Colon (tissue), 2 donors: ENCODE measurements at regions not wholly inside any gene's neighbourhood (a gene's known extent, or its start where the extent isn't known, plus 50 kb on each side); places are given as distances from the start of the nearest gene placed in this dataset.

Experiments
- FAIRE-seq: peaks from 2 replicates; lab custom pipeline; 2012; peaks lifted over from hg19 to GRCh38; lab: Jason Lieb, UNC
- donor health status: control.
- donor health status: control.

GRCh38 chr7:13307040-13307439 is 619.6 kb downstream of the ARL4A start:
- no peak for FAIRE-seq

GRCh38 chr7:13308423-13308822 is 621.0 kb downstream of the ARL4A start:
- FAIRE-seq = no peak

GRCh38 chr7:13309535-13309934 is 622.1 kb downstream of the ARL4A start:
- no peak for FAIRE-seq

- no peak for FAIRE-seq
Measured at GRCh38 chr7:13312307-13312706, 624.9 kb downstream of the ARL4A start.

- no peak for FAIRE-seq
Measured at GRCh38 chr7:13320333-13320732, 632.9 kb downstream of the ARL4A start.

- FAIRE-seq = no peak
Measured at GRCh38 chr7:13321316-13321715, 633.9 kb downstream of the ARL4A start.

- no peak for FAIRE-seq
Measured at GRCh38 chr7:13322126-13322525, 634.7 kb downstream of the ARL4A start.

GRCh38 chr7:13327669-13328068 is 640.2 kb downstream of the ARL4A start:
- FAIRE-seq = no peak

GRCh38 chr7:13333371-13333770 is 645.9 kb downstream of the ARL4A start:
- no peak for FAIRE-seq

GRCh38 chr7:13336227-13336626 is 648.8 kb downstream of the ARL4A start:
- no peak for FAIRE-seq

- no peak for FAIRE-seq
Measured at GRCh38 chr7:13352677-13353076, 636.8 kb downstream of the ETV1 start.

GRCh38 chr7:13359656-13360055 is 629.8 kb downstream of the ETV1 start:
- no peak for FAIRE-seq

GRCh38 chr7:13386741-13387140 is 602.7 kb downstream of the ETV1 start:
- FAIRE-seq = no peak

- FAIRE-seq = no peak
Measured at GRCh38 chr7:13407911-13408310, 581.6 kb downstream of the ETV1 start.

GRCh38 chr7:13411151-13411550 is 578.3 kb downstream of the ETV1 start:
- no peak for FAIRE-seq

GRCh38 chr7:13411636-13412035 is 577.8 kb downstream of the ETV1 start:
- FAIRE-seq = no peak

GRCh38 chr7:13414181-13414580 is 575.3 kb downstream of the ETV1 start:
- no peak for FAIRE-seq

- FAIRE-seq = no peak
Measured at GRCh38 chr7:13414661-13415107, 574.8 kb downstream of the ETV1 start.

GRCh38 chr7:13416071-13416470 is 573.4 kb downstream of the ETV1 start:
- FAIRE-seq = no peak

GRCh38 chr7:13416544-13416943 is 572.9 kb downstream of the ETV1 start:
- no peak for FAIRE-seq

GRCh38 chr7:13420726-13421125 is 568.7 kb downstream of the ETV1 start:
- FAIRE-seq = no peak

GRCh38 chr7:13421776-13422175 is 567.7 kb downstream of the ETV1 start:
- FAIRE-seq = no peak

- FAIRE-seq = no peak
Measured at GRCh38 chr7:13433946-13434345, 555.5 kb downstream of the ETV1 start.

- no peak for FAIRE-seq
Measured at GRCh38 chr7:13442226-13442625, 547.2 kb downstream of the ETV1 start.

- no peak for FAIRE-seq
Measured at GRCh38 chr7:13447637-13448036, 541.8 kb downstream of the ETV1 start.
